WTC11 (cell line): ENCODE measurements at regions not wholly inside any gene's neighbourhood (a gene's known extent, or its start where the extent isn't known, plus 50 kb on each side); places are given as distances from the start of the nearest gene placed in this dataset.

Experiments used
- ATAC-seq: fragments of 200-7000 bp; cut with Tn5 transposase; 2 replicates; pipeline ENCODE4 v1.10.0; 2021; ENCODE audit warnings: mild to moderate bottlenecking, moderate library complexity
- CTCF ChIA-PET: fragments of 300-600 bp; sonication (Branson Sonifier 250); formaldehyde crosslinking; loops from one replicate; lab custom pipeline; 2021; ENCODE audit warnings: antibody characterized with exemption; lab: Charles Lee
- POLR2A ChIA-PET: fragments of 350-600 bp; sonication (Branson Sonifier 250); formaldehyde crosslinking; loops from one replicate; lab custom pipeline; 2021; ENCODE audit warnings: antibody characterized with exemption; lab: Charles Lee
- DNase-seq: peaks from one replicate; pipeline ENCODE4 v3.0.0; 2021; ENCODE audit warnings: low spot score
- H3K27ac Mint-ChIP-seq: 2 replicates; pipeline ENCODE4 v1.8.0; 2021; ENCODE audit warnings: mixed read lengths
- H3K27me3 Mint-ChIP-seq: 2 replicates; pipeline ENCODE4 v1.8.0; 2021; ENCODE audit warnings: low read depth, mild to moderate bottlenecking, moderate library complexity, mixed read lengths
- H3K36me3 Mint-ChIP-seq: 2 replicates; pipeline ENCODE4 v1.8.0; 2021; ENCODE audit warnings: mixed read lengths
- H3K4me1 Mint-ChIP-seq: 2 replicates; pipeline ENCODE4 v1.8.0; 2022; ENCODE audit warnings: mixed read lengths
- H3K4me3 Mint-ChIP-seq: 2 replicates; pipeline ENCODE4 v1.8.0; 2021; ENCODE audit warnings: mild to moderate bottlenecking, moderate library complexity, mixed read lengths
- H3K9me3 Mint-ChIP-seq: 2 replicates; pipeline ENCODE4 v1.8.0; 2021; ENCODE audit warnings: mixed read lengths
- ATF1 ChIP-seq: sonication (generic); formaldehyde crosslinking; IDR thresholded peaks from 2 replicates; pipeline ENCODE4 v1.8.1; 2023; ENCODE audit warnings: mild to moderate bottlenecking, moderate library complexity, missing genetic modification reagents
- CBFB ChIP-seq: sonication (generic); formaldehyde crosslinking; IDR thresholded peaks from 2 replicates; pipeline ENCODE4 v1.8.1; 2022; ENCODE audit warnings: mild to moderate bottlenecking, low read depth, missing genetic modification reagents
- IRF2 ChIP-seq: sonication (generic); formaldehyde crosslinking; IDR thresholded peaks from 2 replicates; pipeline ENCODE4 v1.8.0; 2022; ENCODE audit warnings: low read depth, missing genetic modification reagents, borderline replicate concordance
- KAT7 ChIP-seq: sonication (generic); formaldehyde crosslinking; IDR thresholded peaks from 2 replicates; pipeline ENCODE4 v1.8.1; 2023; ENCODE audit warnings: missing genetic modification reagents, mild to moderate bottlenecking, borderline replicate concordance
- RELA ChIP-seq: sonication (generic); formaldehyde crosslinking; IDR thresholded peaks from 2 replicates; pipeline ENCODE4 v1.8.1; 2022; ENCODE audit warnings: missing genetic modification reagents, mild to moderate bottlenecking, borderline replicate concordance
- RORB ChIP-seq: fragments of 250-450 bp; sonication (Bioruptor Pico); IDR thresholded peaks from 2 replicates; pipeline ENCODE4 v1.9.0; 2021; ENCODE audit warnings: mild to moderate bottlenecking
- SOX15 ChIP-seq: fragments of 250-450 bp; sonication (Bioruptor Pico); IDR thresholded peaks from 2 replicates; pipeline ENCODE4 v1.9.0; 2021; ENCODE audit warnings: mild to moderate bottlenecking
- TEAD4 ChIP-seq: sonication (generic); formaldehyde crosslinking; IDR thresholded peaks from 2 replicates; pipeline ENCODE4 v1.8.0; 2022; ENCODE audit warnings: mild to moderate bottlenecking, missing genetic modification reagents
- ZNF219 ChIP-seq: sonication (generic); formaldehyde crosslinking; IDR thresholded peaks from 2 replicates; pipeline ENCODE4 v1.8.0; 2023; ENCODE audit warnings: missing genetic modification reagents, mild to moderate bottlenecking, borderline replicate concordance
- ZNF396 ChIP-seq: fragments of 250-450 bp; sonication (Bioruptor Pico); IDR thresholded peaks from 2 replicates; pipeline ENCODE4 v1.8.0; 2021; ENCODE audit warnings: mild to moderate bottlenecking, moderate library complexity, borderline replicate concordance
- ZNF423 ChIP-seq: fragments of 250-450 bp; sonication (Bioruptor Pico); IDR thresholded peaks from 2 replicates; pipeline ENCODE4 v2.1.2; 2022; ENCODE audit warnings: mild to moderate bottlenecking, moderate library complexity
- ZNF671 ChIP-seq: fragments of 250-450 bp; sonication (Bioruptor Pico); IDR thresholded peaks from 2 replicates; pipeline ENCODE4 v1.8.0; 2021; ENCODE audit warnings: mild to moderate bottlenecking
- TF ChIP-seq, protein P1 (sequence below): sonication (generic); formaldehyde crosslinking; IDR thresholded peaks from 2 replicates; pipeline ENCODE4 v1.8.1; 2023; ENCODE audit warnings: mild to moderate bottlenecking, missing genetic modification reagents, borderline replicate concordance
- TF ChIP-seq, protein P2 (sequence below): fragments of 250-450 bp; sonication (Bioruptor Pico); IDR thresholded peaks from 2 replicates; pipeline ENCODE4 v2.1.2; 2022; ENCODE audit warnings: mild to moderate bottlenecking, moderate library complexity
- TF ChIP-seq, protein P3 (sequence below): sonication (generic); formaldehyde crosslinking; IDR thresholded peaks from 2 replicates; pipeline ENCODE4 v1.8.1; 2023; ENCODE audit warnings: mild to moderate bottlenecking, missing genetic modification reagents
- TF ChIP-seq, protein P4 (sequence below): fragments of 200-600 bp; IDR thresholded peaks from 2 replicates; pipeline ENCODE4 v1.8.0; 2022; ENCODE audit warnings: antibody characterized with exemption
- TF ChIP-seq, protein P5 (sequence below): sonication (generic); formaldehyde crosslinking; IDR thresholded peaks from 2 replicates; pipeline ENCODE4 v1.8.1; 2022; ENCODE audit warnings: low read depth, missing genetic modification reagents, borderline replicate concordance
- TF ChIP-seq, protein P6 (sequence below): sonication (generic); formaldehyde crosslinking; IDR thresholded peaks from 2 replicates; pipeline ENCODE4 v1.8.1; 2022; ENCODE audit warnings: mild to moderate bottlenecking, moderate library complexity, missing genetic modification reagents

DNA sequence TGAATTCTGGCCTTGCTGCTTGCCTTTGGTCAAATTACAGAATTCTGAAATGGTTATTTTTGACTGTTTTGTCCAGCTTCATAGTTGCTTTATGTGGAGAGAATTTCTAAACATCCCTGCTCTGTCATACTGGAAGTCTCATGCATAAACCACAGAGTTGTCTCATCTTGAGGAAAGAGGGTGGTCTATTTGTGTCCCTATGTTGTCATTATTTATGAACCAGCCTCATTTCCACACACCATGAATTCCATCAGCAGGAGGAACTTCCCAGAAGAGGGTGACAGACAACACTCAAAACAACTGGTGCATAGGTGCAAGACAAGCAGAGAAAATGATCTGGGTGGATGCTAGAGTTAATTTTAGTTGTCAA, 525.8 kb upstream of the GOT2 start:
- H3K9me3 Mint-ChIP-seq: peaks cover under 1% of the 10 kb centered on the region; the same call in 1 of the 2 replicates
- POLR2A ChIA-PET: interaction anchor here (0.5 kb wide), 1 partner anchor 1004 kb away, joined by 3 read pairs; no protein-coding TSS in a partner anchor

DNA sequence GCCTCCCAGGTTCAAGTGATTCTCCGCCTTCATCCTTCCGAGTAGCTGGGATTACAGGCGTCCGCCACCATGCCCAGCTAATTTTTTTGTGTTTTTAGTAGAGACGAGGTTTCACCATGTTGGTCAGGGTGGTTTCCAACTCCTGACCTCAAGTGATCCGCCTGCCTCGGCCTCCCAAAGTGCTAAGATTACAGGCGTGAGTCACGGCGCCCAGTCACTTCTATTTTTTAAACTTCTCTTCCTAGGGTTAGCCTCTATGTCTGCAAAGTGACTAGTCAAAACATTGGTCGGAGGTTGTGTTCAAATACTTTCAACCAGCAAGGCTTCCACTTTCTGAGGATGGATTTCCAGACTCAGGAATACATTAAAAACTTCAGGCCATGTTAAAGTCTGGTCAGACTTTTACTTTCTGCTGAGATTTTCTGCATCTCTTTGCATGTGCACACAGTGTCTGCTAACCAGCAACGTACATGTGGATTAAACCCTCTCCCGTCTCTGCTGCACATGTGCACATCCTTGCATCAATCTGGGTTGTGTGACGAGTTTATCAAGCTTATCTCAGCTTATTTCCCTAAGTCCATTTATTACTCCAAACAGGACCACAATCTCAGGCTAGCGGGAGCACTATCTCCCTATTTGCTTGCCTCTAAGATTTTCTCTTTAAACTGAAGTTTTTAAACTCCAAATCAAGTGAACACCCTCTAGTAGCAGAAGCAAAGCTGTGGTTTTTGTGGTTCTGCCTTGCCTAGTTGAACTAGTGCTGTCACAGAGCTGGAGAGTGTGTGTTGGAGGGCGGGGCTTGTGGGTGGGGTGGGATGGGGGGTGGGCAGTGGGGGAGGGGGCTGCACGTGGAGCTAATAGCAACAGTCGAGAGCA, 525.2 kb upstream of the GOT2 start:
- CTCF ChIA-PET: no interaction called here
- POLR2A ChIA-PET: interaction anchor here (0.5 kb wide), 1 partner anchor 1005 kb away, joined by 3 read pairs; no protein-coding TSS in a partner anchor
- H3K4me1 Mint-ChIP-seq: no peaks in the 10 kb centered on the region
- TF ChIP-seq, protein P1, sequence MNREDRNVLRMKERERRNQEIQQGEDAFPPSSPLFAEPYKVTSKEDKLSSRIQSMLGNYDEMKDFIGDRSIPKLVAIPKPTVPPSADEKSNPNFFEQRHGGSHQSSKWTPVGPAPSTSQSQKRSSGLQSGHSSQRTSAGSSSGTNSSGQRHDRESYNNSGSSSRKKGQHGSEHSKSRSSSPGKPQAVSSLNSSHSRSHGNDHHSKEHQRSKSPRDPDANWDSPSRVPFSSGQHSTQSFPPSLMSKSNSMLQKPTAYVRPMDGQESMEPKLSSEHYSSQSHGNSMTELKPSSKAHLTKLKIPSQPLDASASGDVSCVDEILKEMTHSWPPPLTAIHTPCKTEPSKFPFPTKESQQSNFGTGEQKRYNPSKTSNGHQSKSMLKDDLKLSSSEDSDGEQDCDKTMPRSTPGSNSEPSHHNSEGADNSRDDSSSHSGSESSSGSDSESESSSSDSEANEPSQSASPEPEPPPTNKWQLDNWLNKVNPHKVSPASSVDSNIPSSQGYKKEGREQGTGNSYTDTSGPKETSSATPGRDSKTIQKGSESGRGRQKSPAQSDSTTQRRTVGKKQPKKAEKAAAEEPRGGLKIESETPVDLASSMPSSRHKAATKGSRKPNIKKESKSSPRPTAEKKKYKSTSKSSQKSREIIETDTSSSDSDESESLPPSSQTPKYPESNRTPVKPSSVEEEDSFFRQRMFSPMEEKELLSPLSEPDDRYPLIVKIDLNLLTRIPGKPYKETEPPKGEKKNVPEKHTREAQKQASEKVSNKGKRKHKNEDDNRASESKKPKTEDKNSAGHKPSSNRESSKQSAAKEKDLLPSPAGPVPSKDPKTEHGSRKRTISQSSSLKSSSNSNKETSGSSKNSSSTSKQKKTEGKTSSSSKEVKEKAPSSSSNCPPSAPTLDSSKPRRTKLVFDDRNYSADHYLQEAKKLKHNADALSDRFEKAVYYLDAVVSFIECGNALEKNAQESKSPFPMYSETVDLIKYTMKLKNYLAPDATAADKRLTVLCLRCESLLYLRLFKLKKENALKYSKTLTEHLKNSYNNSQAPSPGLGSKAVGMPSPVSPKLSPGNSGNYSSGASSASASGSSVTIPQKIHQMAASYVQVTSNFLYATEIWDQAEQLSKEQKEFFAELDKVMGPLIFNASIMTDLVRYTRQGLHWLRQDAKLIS: no peak
- TF ChIP-seq ATF1 (CRISPR knock-in tag): no peak
- TF ChIP-seq, all 79 proteins: peak for 0
- peaks cover 7% of the 10 kb centered on the region for H3K9me3 Mint-ChIP-seq
- ATAC-seq (no peak), DNase-seq (no peak)
- no peak overlapping the region for H3K27ac Mint-ChIP-seq
- H3K27me3 Mint-ChIP-seq: no peaks in the 10 kb centered on the region
- peaks cover 2% of the 10 kb centered on the region; the same call in 1 of the 2 replicates for H3K36me3 Mint-ChIP-seq
- no peak overlapping the region for H3K4me3 Mint-ChIP-seq

More for the DNA sequence above, 525.8 kb upstream of the GOT2 start:
- ATAC-seq: no peak
- CTCF ChIA-PET: no interaction called here
- H3K27ac Mint-ChIP-seq: no peak overlapping the region; the same call in 1 of the 2 replicates
- no peaks in the 10 kb centered on the region for H3K4me1 Mint-ChIP-seq
- H3K4me3 Mint-ChIP-seq: no peak overlapping the region
- no peaks in the 10 kb centered on the region for H3K36me3 Mint-ChIP-seq
- no peak for TF ChIP-seq ZNF219
- TF ChIP-seq ZNF423 (CRISPR knock-in tag): no peak
- no peak for TF ChIP-seq CBFB (CRISPR knock-in tag)
- TF ChIP-seq, protein P2, sequence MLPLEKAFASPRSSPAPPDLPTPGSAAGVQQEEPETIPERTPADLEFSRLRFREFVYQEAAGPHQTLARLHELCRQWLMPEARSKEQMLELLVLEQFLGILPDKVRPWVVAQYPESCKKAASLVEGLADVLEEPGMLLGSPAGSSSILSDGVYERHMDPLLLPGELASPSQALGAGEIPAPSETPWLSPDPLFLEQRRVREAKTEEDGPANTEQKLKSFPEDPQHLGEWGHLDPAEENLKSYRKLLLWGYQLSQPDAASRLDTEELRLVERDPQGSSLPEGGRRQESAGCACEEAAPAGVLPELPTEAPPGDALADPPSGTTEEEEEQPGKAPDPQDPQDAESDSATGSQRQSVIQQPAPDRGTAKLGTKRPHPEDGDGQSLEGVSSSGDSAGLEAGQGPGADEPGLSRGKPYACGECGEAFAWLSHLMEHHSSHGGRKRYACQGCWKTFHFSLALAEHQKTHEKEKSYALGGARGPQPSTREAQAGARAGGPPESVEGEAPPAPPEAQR (CRISPR knock-in tag): no peak
- TF ChIP-seq, protein P3, sequence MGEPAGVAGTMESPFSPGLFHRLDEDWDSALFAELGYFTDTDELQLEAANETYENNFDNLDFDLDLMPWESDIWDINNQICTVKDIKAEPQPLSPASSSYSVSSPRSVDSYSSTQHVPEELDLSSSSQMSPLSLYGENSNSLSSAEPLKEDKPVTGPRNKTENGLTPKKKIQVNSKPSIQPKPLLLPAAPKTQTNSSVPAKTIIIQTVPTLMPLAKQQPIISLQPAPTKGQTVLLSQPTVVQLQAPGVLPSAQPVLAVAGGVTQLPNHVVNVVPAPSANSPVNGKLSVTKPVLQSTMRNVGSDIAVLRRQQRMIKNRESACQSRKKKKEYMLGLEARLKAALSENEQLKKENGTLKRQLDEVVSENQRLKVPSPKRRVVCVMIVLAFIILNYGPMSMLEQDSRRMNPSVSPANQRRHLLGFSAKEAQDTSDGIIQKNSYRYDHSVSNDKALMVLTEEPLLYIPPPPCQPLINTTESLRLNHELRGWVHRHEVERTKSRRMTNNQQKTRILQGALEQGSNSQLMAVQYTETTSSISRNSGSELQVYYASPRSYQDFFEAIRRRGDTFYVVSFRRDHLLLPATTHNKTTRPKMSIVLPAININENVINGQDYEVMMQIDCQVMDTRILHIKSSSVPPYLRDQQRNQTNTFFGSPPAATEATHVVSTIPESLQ: no peak
- TF ChIP-seq RORB: no peak
- no peaks in the 10 kb centered on the region for H3K27me3 Mint-ChIP-seq
- no peak for DNase-seq

DNA sequence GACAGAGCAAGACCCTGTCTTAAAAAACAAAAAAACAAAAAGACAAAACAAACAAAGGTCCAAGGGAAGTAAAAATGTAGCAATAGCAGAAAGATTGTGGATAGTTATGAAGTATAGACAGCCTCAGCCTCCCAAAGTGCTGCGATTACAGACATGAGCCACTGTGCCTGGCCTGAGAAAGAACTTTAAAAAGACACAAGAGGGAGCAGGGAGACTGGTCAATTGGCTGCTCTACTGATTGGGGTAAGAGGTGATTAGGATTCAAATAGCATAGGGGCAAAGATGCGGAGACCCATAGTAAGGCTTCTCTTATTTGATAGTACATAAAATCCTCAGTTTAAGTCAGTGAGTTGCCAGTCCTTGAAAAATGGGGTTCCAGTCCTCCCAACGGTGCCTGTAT, 518.2 kb upstream of the GOT2 start:
- DNase-seq: no peak
- Mint-ChIP-seq H3K27ac (no peak overlapping the region), H3K9me3 (peaks cover 9% of the 10 kb centered on the region), H3K4me3 (no peak overlapping the region), H3K27me3 (no peaks in the 10 kb centered on the region), H3K36me3 (peaks cover 4% of the 10 kb centered on the region; the same call in 1 of the 2 replicates), H3K4me1 (peaks cover 16% of the 10 kb centered on the region)
- POLR2A ChIA-PET: no interaction called here
- ATAC-seq: peak; percentile 40
- CTCF ChIA-PET: no interaction called here
- TF ChIP-seq, protein P4, sequence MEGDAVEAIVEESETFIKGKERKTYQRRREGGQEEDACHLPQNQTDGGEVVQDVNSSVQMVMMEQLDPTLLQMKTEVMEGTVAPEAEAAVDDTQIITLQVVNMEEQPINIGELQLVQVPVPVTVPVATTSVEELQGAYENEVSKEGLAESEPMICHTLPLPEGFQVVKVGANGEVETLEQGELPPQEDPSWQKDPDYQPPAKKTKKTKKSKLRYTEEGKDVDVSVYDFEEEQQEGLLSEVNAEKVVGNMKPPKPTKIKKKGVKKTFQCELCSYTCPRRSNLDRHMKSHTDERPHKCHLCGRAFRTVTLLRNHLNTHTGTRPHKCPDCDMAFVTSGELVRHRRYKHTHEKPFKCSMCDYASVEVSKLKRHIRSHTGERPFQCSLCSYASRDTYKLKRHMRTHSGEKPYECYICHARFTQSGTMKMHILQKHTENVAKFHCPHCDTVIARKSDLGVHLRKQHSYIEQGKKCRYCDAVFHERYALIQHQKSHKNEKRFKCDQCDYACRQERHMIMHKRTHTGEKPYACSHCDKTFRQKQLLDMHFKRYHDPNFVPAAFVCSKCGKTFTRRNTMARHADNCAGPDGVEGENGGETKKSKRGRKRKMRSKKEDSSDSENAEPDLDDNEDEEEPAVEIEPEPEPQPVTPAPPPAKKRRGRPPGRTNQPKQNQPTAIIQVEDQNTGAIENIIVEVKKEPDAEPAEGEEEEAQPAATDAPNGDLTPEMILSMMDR: no peak
- TF ChIP-seq SOX15 (CRISPR knock-in tag): no peak
- TF ChIP-seq TEAD4: no peak
- no peak for TF ChIP-seq IRF2 (CRISPR knock-in tag)
- no peak for TF ChIP-seq ZNF396 (CRISPR knock-in tag)
- TF ChIP-seq ZNF671 (CRISPR knock-in tag): no peak
- no peak for TF ChIP-seq KAT7 (CRISPR knock-in tag)
- no peak for TF ChIP-seq RELA (CRISPR knock-in tag)
- TF ChIP-seq, protein P5, sequence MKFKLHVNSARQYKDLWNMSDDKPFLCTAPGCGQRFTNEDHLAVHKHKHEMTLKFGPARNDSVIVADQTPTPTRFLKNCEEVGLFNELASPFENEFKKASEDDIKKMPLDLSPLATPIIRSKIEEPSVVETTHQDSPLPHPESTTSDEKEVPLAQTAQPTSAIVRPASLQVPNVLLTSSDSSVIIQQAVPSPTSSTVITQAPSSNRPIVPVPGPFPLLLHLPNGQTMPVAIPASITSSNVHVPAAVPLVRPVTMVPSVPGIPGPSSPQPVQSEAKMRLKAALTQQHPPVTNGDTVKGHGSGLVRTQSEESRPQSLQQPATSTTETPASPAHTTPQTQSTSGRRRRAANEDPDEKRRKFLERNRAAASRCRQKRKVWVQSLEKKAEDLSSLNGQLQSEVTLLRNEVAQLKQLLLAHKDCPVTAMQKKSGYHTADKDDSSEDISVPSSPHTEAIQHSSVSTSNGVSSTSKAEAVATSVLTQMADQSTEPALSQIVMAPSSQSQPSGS: no peak
- TF ChIP-seq, protein P6, sequence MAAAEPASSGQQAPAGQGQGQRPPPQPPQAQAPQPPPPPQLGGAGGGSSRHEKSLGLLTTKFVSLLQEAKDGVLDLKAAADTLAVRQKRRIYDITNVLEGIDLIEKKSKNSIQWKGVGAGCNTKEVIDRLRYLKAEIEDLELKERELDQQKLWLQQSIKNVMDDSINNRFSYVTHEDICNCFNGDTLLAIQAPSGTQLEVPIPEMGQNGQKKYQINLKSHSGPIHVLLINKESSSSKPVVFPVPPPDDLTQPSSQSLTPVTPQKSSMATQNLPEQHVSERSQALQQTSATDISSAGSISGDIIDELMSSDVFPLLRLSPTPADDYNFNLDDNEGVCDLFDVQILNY (CRISPR knock-in tag): no peak
